ENCODE measurements at regions not wholly inside any gene's neighbourhood (a gene's known extent, or its start where the extent isn't known, plus 50 kb on each side); places are given as distances from the start of the nearest gene placed in this dataset.

DNA sequence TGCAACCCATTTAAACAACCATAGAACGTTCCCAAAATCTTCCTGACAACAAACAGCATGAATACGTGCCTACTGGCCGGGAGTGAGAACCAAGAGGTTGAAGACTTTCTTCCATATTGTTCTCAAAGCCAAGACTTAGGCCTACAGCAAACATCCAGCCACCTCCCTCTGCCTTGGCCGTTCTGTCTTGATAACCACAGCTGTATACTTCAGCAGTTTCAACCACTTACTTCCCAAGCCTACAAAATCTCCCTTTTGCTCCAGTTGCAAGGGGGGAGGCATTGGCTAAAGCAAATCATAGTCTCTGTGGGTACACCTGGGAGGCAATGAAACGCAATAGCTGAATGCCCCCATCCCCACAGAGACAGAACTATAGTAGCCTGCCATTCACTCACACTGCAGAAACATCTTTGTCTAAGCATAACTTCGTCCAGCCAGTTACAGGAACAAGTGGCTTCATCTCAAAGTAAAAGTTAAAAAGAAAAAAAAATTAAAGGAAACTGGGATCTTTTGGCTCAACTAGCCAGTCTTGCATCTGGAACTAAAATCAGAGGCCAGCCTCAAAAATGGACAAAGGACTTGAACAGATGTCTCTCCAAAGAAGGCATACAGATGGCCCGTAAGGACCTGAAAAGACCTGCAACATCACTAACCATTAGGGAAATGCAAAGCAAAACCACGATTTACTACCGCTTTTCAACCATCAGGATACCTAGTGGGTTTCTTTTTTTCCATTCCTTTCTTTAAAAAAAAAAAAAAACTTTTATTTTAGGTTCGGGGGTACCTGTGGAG is 186.0 kb downstream of the PSMG1 start:
- Histone ChIP-seq H3K9me3 (ENCODE audit: severe bottlenecking) (no peaks in the 10 kb centered on the region), H3K4me3 (ENCODE audit: severe bottlenecking) (no peak overlapping the region), H3K27ac (ENCODE audit: poor library complexity, severe bottlenecking) (no peak overlapping the region), H3K27me3 (ENCODE audit: insufficient read depth, poor library complexity, severe bottlenecking) (no peaks in the 10 kb centered on the region), H3K4me1 (ENCODE audit: insufficient read depth, poor library complexity, severe bottlenecking) (peaks cover 23% of the 10 kb centered on the region), H3K36me3 (ENCODE audit: low read depth) (no peaks in the 10 kb centered on the region)
- DNase-seq (ENCODE audit: low spot score), result no peak
- ATAC-seq (ENCODE audit: low read depth), result no peak
- TF ChIP-seq CTCF (IDR thresholded peaks at IDR 0.05; ENCODE audit: poor library complexity, severe bottlenecking), result no peak

- Histone ChIP-seq H3K4me1 (ENCODE audit: insufficient read depth, poor library complexity, severe bottlenecking) (peaks cover 23% of the 10 kb centered on the region), H3K27me3 (ENCODE audit: insufficient read depth, poor library complexity, severe bottlenecking) (no peaks in the 10 kb centered on the region), H3K36me3 (ENCODE audit: low read depth) (no peaks in the 10 kb centered on the region), H3K27ac (ENCODE audit: poor library complexity, severe bottlenecking) (no peak overlapping the region), H3K9me3 (ENCODE audit: severe bottlenecking) (no peaks in the 10 kb centered on the region), H3K4me3 (ENCODE audit: severe bottlenecking) (no peak overlapping the region)
- no peak for TF ChIP-seq CTCF (IDR thresholded peaks at IDR 0.05; ENCODE audit: poor library complexity, severe bottlenecking)
- DNase-seq (ENCODE audit: low spot score) (no peak), ATAC-seq (ENCODE audit: low read depth) (no peak)
These were observed 186.9 kb downstream of the PSMG1 start for GRCh38 chr21:38996355-38996754.

- H3K27ac ChIP-seq (ENCODE audit: poor library complexity, severe bottlenecking), result no peak overlapping the region
- DNase-seq (ENCODE audit: low spot score), result no peak
- H3K4me3 ChIP-seq (ENCODE audit: severe bottlenecking), result no peak overlapping the region
- H3K27me3 ChIP-seq (ENCODE audit: insufficient read depth, poor library complexity, severe bottlenecking), result no peaks in the 10 kb centered on the region
- H3K4me1 ChIP-seq (ENCODE audit: insufficient read depth, poor library complexity, severe bottlenecking), result peaks cover 23% of the 10 kb centered on the region
- no peaks in the 10 kb centered on the region for H3K36me3 ChIP-seq (ENCODE audit: low read depth)
- ATAC-seq (ENCODE audit: low read depth), result no peak
- TF ChIP-seq CTCF (IDR thresholded peaks at IDR 0.05; ENCODE audit: poor library complexity, severe bottlenecking), result no peak
- H3K9me3 ChIP-seq (ENCODE audit: severe bottlenecking), result no peaks in the 10 kb centered on the region
These were observed 187.5 kb downstream of the PSMG1 start for GRCh38 chr21:38995731-38996130.

- H3K27me3 ChIP-seq (ENCODE audit: insufficient read depth, poor library complexity, severe bottlenecking), result no peaks in the 10 kb centered on the region
- TF ChIP-seq CTCF (IDR thresholded peaks at IDR 0.05; ENCODE audit: poor library complexity, severe bottlenecking), result no peak
- H3K9me3 ChIP-seq (ENCODE audit: severe bottlenecking), result no peaks in the 10 kb centered on the region
- ATAC-seq (ENCODE audit: low read depth), result no peak
- H3K4me3 ChIP-seq (ENCODE audit: severe bottlenecking), result no peak overlapping the region
- no peak for DNase-seq (ENCODE audit: low spot score)
- no peaks in the 10 kb centered on the region for H3K36me3 ChIP-seq (ENCODE audit: low read depth)
- H3K4me1 ChIP-seq (ENCODE audit: insufficient read depth, poor library complexity, severe bottlenecking), result peaks cover 22% of the 10 kb centered on the region
- peak overlapping the region; percentile 94 for H3K27ac ChIP-seq (ENCODE audit: poor library complexity, severe bottlenecking)
These were observed 188.1 kb downstream of the PSMG1 start for GRCh38 chr21:38995071-38995669.

DNA sequence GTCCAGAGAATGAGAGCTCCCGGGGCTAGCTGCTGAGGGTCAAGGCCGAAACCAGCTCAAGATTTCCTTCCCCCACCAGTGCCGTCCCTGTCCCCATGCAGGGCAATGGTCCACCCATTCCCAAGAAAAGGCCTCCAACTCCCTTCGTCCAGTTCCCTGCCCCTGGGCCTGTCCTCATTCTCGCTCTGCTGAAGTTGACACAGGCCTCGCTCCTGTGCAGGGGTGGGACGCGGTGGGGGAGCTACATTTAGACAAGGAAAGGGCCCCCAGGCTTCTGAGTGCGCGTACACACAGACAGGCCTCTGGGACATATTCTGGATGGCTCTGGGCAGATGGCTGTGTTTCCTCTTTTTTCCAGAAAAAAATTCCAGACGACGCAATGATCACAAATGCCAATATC is 188.3 kb downstream of the ETS2 start:
- Histone ChIP-seq H3K36me3 (ENCODE audit: low read depth) (no peaks in the 10 kb centered on the region), H3K4me3 (ENCODE audit: severe bottlenecking) (no peak overlapping the region), H3K4me1 (ENCODE audit: insufficient read depth, poor library complexity, severe bottlenecking) (peaks cover 30% of the 10 kb centered on the region), H3K9me3 (ENCODE audit: severe bottlenecking) (no peaks in the 10 kb centered on the region), H3K27me3 (ENCODE audit: insufficient read depth, poor library complexity, severe bottlenecking) (no peaks in the 10 kb centered on the region), H3K27ac (ENCODE audit: poor library complexity, severe bottlenecking) (peak overlapping the region; percentile 94)
- no peak for TF ChIP-seq CTCF (IDR thresholded peaks at IDR 0.05; ENCODE audit: poor library complexity, severe bottlenecking)
- ATAC-seq (ENCODE audit: low read depth) (no peak), DNase-seq (ENCODE audit: low spot score) (no peak)
